A673 (cell line): ENCODE measurements at regions not wholly inside any gene's neighbourhood (a gene's known extent, or its start where the extent isn't known, plus 50 kb on each side); places are given as distances from the start of the nearest gene placed in this dataset.

Source experiments
- BruUV-seq: library from RNA; stranded (reverse); fragments of 400-500 nt; replicated peaks from 2 replicates; lab custom pipeline; 2021; lab: Mats Ljungman, UMichigan
- CTCF ChIA-PET: fragments of 300-600 bp; sonication (Branson Sonifier 250); formaldehyde crosslinking; loops from one replicate; lab custom pipeline; 2022; ENCODE audit warnings: antibody characterized with exemption; lab: Charles Lee
- POLR2A ChIA-PET: fragments of 300-600 bp; sonication (Branson Sonifier 250); formaldehyde crosslinking; loops from one replicate; lab custom pipeline; 2022; ENCODE audit warnings: antibody characterized with exemption; ENCODE audit not compliant: low non-redundant PET; lab: Charles Lee
- DNase-seq: peaks from one replicate; pipeline ENCODE4 v3.0.0-alpha.2; 2015; ENCODE audit warnings: low spot score
- H3K27ac ChIP-seq: fragments of 200-600 bp; sonication (generic); 2 replicates; pipeline ENCODE4 v1.5.1; 2016; ENCODE audit warnings: mixed run types, low read depth, mild to moderate bottlenecking, mixed read lengths, antibody characterized with exemption, low read length; ENCODE audit not compliant: poor library complexity, severe bottlenecking
- H3K27me3 ChIP-seq: fragments of 200-600 bp; sonication (generic); replicated peaks from 2 replicates; pipeline ENCODE4 v1.6.1; 2017; ENCODE audit warnings: mixed run types, low read depth, mild to moderate bottlenecking, mixed read lengths, antibody characterized with exemption, low read length; ENCODE audit not compliant: insufficient read depth, poor library complexity
- H3K36me3 ChIP-seq: fragments of 200-600 bp; sonication (generic); 2 replicates; pipeline ENCODE4 v1.6.1; 2016; ENCODE audit warnings: mixed run types, mild to moderate bottlenecking, mixed read lengths, antibody characterized with exemption, low read length; ENCODE audit not compliant: insufficient read depth, poor library complexity, severe bottlenecking
- H3K4me1 ChIP-seq: fragments of 200-600 bp; sonication (generic); 2 replicates; pipeline ENCODE4 v1.6.1; 2017; ENCODE audit warnings: mixed run types, mild to moderate bottlenecking, mixed read lengths, antibody characterized with exemption, low read length; ENCODE audit not compliant: insufficient read depth, poor library complexity, severe bottlenecking
- H3K4me3 ChIP-seq: fragments of 200-600 bp; sonication (generic); 2 replicates; pipeline ENCODE4 v1.5.1; 2016; ENCODE audit warnings: low read depth, mixed run types, mild to moderate bottlenecking, mixed read lengths, low read length; ENCODE audit not compliant: poor library complexity, severe bottlenecking
- H3K9me3 ChIP-seq: fragments of 200-600 bp; sonication (generic); 2 replicates; pipeline ENCODE4 v1.6.1; 2016; ENCODE audit warnings: mixed run types, low read depth, mild to moderate bottlenecking, mixed read lengths, antibody characterized with exemption, low read length; ENCODE audit not compliant: poor library complexity, severe bottlenecking
- EZH2 ChIP-seq: fragments of 200-600 bp; sonication (generic); IDR thresholded peaks from 2 replicates; pipeline ENCODE4 v1.6.1; 2017; ENCODE audit warnings: borderline replicate concordance, low read depth, mild to moderate bottlenecking, mixed read lengths, antibody characterized with exemption, low read length; ENCODE audit not compliant: poor library complexity, severe bottlenecking
- intact Hi-C: fragments of 100-400 bp; cut with micrococcal nuclease; formaldehyde crosslinking; loops from one replicate; pipeline ENCODE4 v1.10.0; 2022; ENCODE audit not compliant: unreplicated experiment
- TF ChIP-seq, protein P1 (sequence below): fragments of 300-800, 200-600 bp; sonication (generic); conservative IDR thresholded peaks from 2 replicates; pipeline ENCODE4 v1.5.1; 2017; ENCODE audit warnings: low read depth, mild to moderate bottlenecking, antibody characterized with exemption, low read length, moderate library complexity, mixed read lengths

DNA sequence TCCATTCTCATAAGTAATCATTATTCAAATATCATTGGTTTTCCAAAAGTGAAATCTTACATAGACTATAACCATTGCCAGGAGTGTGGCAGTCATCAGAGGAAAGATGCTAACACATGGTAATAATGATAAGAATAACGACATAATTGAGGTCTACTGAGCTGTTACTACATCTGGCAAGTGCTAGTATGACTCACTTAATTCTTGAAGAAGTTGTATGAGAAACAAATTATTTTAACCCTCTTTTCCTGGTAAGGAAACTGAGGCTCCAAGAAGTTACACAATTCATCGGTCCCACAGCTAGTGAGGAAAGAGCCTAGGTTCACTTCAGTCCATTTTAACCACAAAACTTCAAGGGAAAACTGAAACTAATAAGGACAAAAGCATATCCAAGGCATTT, 335.6 kb upstream of the BTBD3 start:
- peaks cover 15% of the 10 kb centered on the region for H3K27me3 ChIP-seq
- H3K36me3 ChIP-seq: no peaks in the 10 kb centered on the region
- intact Hi-C loops: loop anchor here (10.0 kb wide), 1 partner anchor 57 kb away; no protein-coding TSS in a partner anchor
- H3K4me1 ChIP-seq: no peaks in the 10 kb centered on the region
- ChIA-PET CTCF (no interaction called here), POLR2A (no interaction called here)
- TF ChIP-seq, protein P1, sequence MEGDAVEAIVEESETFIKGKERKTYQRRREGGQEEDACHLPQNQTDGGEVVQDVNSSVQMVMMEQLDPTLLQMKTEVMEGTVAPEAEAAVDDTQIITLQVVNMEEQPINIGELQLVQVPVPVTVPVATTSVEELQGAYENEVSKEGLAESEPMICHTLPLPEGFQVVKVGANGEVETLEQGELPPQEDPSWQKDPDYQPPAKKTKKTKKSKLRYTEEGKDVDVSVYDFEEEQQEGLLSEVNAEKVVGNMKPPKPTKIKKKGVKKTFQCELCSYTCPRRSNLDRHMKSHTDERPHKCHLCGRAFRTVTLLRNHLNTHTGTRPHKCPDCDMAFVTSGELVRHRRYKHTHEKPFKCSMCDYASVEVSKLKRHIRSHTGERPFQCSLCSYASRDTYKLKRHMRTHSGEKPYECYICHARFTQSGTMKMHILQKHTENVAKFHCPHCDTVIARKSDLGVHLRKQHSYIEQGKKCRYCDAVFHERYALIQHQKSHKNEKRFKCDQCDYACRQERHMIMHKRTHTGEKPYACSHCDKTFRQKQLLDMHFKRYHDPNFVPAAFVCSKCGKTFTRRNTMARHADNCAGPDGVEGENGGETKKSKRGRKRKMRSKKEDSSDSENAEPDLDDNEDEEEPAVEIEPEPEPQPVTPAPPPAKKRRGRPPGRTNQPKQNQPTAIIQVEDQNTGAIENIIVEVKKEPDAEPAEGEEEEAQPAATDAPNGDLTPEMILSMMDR: no peak
- TF ChIP-seq EZH2: no peak
- no peak overlapping the region for H3K27ac ChIP-seq
- no peak overlapping the region for H3K4me3 ChIP-seq
- no peaks in the 10 kb centered on the region for H3K9me3 ChIP-seq
- no peak for DNase-seq
- BruUV-seq: no TSS peak

DNA sequence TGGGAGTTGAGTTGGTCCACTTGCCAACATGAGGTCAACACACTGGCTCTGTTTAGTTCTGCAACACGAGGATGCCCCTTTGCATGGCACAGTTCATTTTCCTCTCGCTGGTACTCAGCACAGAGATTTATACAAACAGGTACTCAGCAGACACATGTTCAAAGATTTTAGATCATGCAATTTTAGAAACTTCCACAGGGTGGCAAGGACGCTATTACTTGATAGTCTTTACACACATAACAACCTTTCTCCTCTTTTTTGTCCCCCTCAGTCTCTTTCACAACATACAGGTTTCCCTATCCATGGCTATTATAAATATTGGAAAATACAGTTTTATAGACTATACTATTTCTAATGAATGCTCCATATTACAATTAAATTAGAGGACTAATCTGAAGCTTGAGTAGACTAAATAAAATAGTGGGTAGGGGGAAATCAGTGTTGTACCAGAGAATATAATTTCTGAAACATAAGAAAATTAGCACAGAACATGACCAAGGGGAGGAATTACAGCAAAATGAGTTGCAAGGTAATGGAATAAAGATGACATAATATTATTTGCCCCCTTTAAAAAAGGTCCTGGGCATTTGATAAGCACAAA, 331.8 kb upstream of the BTBD3 start:
- no peaks in the 10 kb centered on the region for H3K9me3 ChIP-seq
- ChIA-PET CTCF (interaction anchor here (0.6 kb wide), 1 partner anchor 624 kb away, joined by 3 read pairs; no protein-coding TSS in a partner anchor), POLR2A (no interaction called here)
- intact Hi-C loops: loop anchor here (10.0 kb wide), 1 partner anchor 61 kb away; no protein-coding TSS in a partner anchor
- peaks cover 15% of the 10 kb centered on the region for H3K27me3 ChIP-seq
- no peak overlapping the region for H3K27ac ChIP-seq
- no TSS peak for BruUV-seq
- H3K4me3 ChIP-seq: no peak overlapping the region
- H3K4me1 ChIP-seq: no peaks in the 10 kb centered on the region
- DNase-seq: peak; percentile 43
- TF ChIP-seq, protein P1: peak; percentile 51; the same call in 1 of the 2 replicates
- TF ChIP-seq EZH2: no peak
- no peaks in the 10 kb centered on the region for H3K36me3 ChIP-seq

DNA sequence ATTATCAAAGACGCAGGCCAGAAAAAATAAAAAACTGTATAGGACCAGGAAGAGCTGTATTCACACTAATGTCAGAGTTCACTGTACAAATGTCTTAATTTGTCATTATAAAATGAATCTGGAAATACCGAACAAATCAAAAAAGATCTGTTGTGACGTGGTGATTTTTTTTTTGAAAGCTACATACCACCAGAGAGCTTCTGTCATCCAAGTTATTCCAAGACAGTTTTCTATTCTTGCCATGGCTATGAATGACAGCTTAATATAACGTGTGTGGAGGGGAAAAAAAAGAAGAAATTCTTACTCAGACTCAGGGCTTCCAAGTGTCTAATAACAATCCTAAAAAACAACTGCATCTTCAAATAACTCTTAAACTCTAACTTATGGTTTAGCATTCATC, 328.8 kb upstream of the BTBD3 start:
- no peaks in the 10 kb centered on the region for H3K36me3 ChIP-seq
- no peak for DNase-seq
- H3K4me1 ChIP-seq: no peaks in the 10 kb centered on the region
- intact Hi-C loops: loop anchor here (10.0 kb wide), 1 partner anchor 64 kb away; no protein-coding TSS in a partner anchor
- H3K4me3 ChIP-seq: no peak overlapping the region
- no peak overlapping the region for H3K27ac ChIP-seq
- POLR2A ChIA-PET: no interaction called here
- CTCF ChIA-PET: no interaction called here
- TF ChIP-seq, protein P1: no peak
- TF ChIP-seq EZH2: no peak
- H3K9me3 ChIP-seq: no peaks in the 10 kb centered on the region
- H3K27me3 ChIP-seq: peaks cover 4% of the 10 kb centered on the region
- BruUV-seq: no TSS peak
